ENCODE measurements at regions not wholly inside any gene's neighbourhood (a gene's known extent, or its start where the extent isn't known, plus 50 kb on each side); places are given as distances from the start of the nearest gene placed in this dataset.
A peak's percentile ranks its signal among the peaks of the same experiment; 100 is the strongest.
"Not testable (repeated sequence)": the region's sequence is repeated elsewhere in the genome, so short reads cannot be mapped to it uniquely, and the experiment has no call there.

DNA sequence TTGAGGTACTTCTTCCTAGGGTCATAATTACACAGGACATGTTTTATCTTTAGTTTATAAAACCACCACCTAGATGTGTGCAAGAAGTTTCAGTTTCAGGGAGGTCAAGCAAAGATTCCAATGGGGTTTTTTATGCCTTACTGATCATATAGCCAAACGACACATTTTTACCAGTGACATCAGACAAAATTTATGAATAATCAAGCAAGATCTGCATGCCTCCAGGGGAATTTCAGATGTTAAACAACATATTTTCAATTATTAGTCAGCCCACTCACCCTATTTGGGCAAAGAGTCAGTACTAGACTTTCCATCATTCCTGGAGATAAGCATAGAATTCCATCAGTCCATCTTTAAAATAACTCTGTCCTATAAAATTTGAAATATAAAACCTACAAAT is 867.4 kb downstream of the KCNT2 start:
- DNase-seq: no peak

DNA sequence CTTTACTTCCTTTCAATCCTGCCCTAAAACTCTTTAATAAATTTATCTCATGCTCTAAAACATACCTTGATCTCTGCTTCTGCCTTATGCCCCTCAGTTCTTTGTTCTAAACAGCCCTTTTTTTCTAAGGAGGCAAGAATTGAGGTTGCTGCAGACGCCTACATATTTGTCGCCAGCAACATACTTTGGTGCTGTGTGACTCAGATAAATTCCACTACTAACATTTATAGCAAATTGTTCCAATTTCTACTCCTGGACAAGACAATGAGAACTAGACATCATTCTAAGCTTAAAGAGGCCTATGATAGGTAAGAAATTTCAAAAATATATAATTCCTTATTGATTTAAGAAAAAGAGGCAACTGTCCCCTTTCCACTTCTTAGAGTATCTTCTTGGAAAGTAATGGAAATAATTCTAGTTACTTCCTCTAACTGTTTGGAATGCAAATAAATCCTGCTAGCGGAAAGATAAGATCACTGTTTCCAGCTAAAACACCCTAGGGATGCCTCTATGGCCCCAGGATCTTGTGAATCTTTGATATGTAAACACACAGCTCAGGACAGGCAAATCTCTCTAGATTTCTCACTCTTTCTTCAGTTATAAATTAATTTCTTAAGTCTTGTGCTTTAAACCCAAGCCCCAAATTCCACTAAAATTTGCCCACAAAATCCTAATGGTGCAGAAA is 869.1 kb downstream of the KCNT2 start:
- DNase-seq: no peak

DNA sequence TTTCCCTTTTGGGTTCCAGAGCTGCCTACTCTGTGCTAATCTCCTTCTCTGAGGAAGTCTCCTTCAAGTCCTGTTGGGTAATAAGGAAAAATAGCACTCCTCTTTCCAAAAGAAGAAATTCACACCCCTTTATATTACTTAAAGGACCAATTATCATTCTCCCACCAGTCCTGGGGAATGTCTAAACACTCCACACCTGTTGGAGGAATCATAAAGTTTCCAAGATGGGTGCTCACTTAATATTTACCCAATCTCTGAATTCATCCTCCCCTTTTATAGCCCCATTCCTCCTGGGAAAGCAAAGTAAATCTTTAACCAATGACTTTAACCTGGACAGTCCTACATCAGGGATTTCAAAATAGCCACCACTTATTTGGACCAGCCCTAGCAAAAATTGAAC is 873.1 kb downstream of the KCNT2 start:
- DNase-seq: no peak

DNA sequence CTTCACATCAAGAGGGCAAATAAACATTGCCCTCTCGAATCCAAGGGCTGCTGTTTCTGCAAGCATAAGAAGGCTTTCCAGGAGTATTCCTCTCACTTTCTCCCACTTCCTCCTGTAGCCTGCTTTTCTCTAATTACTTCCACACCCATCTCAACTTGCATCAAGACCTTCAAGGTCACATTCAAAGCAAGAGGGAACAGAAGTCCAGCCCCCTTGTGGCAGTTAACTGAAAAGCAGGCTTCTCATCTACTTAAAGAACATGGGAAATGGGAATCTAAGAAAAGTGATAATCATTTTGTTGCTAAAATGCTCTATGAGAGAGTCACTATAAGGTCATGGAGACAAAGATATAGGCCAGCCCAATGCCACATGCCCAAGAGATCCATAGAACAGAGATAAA is 874.4 kb downstream of the KCNT2 start:
- DNase-seq: peak; percentile 35

DNA sequence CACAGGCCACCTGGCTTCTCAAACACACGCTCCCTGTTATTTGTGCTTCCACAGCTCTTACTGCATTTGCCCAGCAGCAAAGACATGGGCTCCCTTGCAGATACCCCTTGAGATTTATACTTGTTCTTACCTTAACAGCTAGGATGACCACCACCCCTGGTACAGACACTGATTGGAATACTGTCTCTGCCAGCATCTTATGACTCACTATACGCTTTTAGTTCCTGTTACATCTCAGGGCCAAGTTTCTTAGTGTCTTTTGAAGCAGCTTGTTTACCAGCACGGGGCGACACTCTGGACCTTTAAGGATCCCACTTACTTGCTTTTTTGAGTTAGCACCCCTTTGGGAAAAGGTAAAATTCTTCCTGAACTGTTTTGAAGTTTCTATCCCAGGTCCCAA is 874.8 kb downstream of the KCNT2 start:
- DNase-seq: no peak

DNA sequence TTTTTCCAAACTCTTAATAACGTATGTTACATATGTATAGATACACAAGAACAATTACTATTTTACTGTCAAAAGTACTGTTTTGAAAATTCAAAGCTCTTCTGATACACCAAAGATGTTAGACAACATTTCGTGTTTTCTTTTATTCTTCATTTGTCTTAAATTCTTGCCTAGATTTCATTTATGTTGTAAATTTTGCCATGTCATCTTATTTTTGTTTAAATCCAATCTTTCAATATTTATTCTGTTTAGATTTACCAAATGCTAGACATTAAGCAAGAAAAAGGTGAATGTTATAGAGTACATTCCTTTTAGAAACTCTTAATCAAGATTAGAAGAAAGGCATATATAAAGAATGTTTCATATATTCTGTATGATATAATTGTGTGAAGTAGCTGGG is 876.9 kb downstream of the KCNT2 start:
- DNase-seq: no peak

DNA sequence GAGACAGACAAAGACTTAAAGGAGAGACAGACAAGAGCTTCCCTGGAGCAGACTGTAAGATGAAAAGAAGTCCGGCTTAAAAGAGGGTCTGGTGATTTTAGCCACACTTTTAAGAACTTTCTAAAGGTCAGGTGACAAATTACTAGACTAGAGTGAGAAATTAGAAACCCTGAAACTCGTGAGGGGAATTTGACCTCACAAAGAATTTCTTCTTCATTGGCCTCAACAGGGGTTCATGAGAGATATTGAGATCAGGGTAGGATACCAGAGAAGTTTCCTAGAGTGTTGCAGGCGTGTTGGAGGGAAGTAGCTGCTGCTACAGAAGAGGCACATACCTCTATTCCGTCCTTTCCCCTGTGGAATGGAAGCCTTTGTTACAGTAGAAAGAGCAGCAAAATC is 884.4 kb downstream of the KCNT2 start:
- DNase-seq: no peak

DNA sequence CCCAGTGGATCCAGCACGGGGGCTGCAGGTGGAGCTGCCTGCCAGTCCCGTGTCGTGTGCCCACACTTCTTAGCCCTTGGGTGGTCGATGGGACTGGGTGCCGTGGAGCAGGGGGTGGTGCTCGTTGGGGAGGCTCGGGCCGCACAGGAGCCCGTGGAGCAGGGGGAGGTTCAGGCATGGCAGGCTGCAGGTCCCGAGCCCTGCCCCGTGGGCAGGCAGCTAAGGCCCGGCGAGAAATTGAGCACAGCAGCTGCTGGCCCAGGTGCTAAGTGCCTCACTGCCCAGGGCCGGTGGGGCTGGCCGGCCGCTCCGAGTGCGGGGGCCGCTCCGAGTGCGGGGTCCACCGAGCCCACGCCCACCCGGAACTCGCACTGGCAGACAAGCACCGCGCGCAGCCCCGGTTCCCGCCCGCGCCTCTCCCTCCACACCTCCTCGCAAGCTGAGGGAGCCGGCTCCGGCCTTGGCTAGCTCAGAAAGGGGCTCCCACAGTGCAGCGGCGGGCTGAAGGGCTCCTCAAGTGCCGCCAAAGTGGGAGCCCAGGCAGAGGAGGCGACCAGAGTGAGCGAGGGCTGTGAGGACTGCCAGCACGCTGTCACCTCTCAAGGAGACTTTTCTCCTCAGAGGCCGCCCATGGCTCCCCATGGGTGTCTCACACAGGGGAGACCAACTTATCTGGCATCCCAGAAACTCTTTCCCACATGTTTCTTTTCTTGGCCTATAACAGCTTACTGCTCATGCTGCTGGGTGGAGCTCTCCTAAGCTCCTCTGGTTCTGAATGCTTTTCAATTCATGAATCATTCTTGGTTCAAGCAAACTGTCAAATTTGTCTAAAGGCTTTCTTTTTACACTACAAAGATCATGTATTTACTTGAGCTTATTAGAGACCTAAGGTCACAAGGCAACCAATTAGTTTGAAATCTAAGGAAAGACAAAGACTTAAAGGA is 885.1 kb downstream of the KCNT2 start:
- DNase-seq: not testable (repeated sequence)

DNA sequence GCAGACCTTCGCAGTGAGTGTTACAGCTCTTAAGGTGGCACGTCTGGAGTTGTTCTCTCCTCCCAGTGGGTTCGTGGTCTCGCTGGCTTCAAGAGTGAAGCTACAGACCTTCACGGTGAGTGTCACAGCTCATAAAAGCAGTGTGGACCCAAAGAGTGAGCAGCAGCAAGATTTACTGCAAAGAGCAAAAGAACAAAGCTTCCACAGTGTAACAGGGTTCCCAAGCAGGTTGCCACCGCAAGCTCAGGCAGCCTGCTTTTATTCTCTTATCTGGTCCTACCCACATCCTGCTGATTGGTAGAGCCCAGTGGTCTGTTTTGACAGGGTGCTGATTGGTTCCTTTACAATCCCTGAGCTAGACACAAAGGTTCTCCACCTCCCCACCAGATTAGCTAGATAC is 886.1 kb downstream of the KCNT2 start:
- DNase-seq: not testable (repeated sequence)

DNA sequence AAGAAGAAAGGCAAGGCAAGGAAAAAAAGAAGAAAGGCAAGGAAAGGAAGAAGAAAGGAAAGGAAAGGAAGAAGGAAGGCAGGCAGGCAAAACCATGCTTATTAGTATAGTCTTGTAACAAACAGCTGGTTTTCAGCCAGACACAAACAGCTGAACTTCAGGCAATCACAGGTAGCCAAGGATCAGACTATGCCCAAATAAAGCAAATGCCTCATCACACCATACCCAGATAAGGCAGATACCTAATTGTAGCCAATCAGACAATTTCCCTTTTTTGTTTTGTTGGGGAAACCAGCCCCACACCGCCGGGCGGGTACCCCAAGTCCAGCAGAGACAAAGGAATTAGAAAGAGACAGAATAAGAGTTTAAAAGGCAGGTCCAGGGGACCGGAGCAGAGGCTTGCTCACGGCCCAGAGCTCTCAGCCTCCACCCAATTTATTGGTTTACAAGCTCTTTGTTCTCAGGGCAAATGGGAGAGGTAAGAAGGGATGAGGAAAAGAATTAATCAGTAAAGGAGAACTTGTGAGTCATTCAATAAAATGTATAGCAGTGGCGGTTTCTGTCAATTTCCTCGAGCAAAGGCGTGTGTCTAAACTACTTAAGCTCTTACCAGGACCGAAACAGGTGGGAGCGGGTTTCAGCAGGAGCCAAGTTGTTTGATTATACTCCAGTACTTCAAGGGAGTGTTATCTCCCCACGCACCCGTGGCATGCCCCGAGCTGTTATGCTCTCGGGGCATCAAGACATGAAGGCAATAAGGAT is 886.8 kb downstream of the KCNT2 start:
- no peak for DNase-seq

DNA sequence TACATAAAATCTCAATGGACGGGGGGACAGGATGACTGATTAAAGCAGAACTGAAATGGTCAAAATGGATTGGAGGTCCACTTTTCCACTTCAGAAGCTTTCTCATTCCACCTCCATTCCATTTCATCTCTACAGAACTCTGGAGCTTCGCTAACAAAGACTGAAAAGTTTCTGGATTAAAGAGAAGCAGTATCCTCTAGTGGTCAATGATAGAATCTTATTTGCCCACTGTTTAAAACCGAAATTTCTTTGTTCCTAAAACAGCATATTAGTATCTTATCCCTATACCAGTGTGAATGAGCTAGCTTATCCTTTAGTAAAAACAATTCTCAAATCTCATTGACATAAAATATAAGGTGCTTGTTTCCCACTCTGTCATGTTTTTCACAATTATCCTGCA is 890.6 kb downstream of the KCNT2 start:
- DNase-seq: no peak

DNA sequence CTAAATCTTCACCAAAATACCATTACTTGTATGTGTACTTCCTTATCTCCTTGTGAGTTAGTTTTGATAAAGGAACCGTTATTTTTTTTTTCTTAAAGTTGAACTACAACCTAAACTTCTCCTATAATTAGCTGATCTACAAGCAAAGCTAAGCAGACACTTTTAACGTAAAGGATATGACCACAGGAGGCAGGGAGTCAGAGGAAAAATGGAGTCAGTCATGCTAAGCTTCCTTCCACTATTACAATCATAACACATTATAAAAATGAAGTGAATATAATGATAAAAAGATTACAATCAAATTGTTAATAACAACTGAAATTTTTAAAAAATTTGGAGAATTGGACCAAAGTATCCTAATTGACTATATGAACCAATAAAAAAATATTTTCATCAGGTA is 892.6 kb downstream of the KCNT2 start:
- DNase-seq: no peak

DNA sequence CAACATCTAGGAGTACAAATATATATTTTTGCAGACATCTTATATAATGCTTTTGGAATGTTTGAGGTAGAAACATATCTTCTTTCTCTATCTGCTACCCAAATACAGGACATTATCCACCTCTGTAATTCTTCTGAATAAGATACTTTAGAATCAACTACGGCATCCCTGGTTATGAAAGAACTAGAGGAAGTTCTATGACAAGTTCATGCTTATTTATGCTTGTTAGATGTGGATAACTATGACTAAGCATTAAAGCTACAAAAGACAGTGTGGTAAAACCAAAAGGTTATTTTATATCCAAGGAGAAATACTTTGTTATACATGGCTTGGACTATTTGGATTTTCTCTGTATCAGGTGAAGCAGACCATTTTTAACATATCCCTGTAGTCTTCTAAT is 894.0 kb downstream of the KCNT2 start:
- DNase-seq: no peak

DNA sequence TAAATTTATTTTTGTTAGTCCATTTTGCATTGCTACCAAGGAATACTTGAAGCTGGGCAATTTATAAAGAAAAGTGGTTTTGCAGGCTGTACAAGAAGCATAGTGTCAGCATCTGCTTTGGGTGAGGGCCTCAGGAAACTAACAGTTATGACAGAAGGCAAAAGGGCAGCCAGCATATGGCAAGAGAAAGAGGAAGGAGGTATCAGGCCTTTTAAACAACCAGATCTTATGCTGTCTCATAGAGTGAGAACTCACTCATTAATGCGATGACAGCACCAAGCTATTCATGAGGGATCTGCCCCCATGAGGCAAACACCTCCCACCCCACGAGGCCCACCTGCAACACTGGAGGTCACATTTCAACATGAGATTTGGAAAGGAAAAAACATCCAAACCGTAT is 898.4 kb downstream of the KCNT2 start:
- no peak for DNase-seq

DNA sequence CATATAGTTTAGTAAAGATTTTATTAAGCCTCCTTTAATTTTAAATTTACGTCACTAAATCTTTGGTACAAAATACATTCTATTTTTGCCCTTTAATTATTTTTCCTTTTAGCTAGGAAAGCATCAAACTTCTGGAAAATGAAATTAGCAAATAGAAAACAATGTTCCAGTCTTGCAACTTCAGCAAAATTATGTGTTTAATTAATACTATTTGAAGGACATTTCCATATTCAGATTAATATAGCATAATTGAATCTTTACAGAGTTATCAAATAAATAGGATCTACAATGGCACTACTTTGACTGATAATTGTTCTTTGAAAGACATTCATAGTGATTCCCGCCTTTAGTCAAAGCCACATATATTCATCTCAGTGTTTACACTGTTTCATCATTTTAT is 904.2 kb downstream of the KCNT2 start:
- no peak for DNase-seq

DNA sequence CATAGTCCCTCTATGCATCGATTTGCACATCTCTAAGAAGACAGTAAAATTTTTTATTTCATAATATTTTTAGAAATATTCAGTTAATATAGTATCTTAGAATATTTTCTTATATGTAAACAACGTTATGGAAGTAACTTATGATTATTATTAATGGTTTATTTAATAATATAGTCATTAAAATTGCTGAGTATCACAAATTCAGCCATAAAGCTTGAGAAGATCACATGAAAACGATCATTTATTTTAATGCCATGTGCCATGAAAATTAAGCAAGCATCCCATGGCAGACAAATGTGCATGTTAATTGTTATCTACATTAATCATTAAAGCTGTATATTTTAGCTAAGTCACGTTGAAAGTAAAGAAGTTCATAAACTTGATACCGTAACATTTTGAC is 907.1 kb downstream of the KCNT2 start:
- no peak for DNase-seq

DNA sequence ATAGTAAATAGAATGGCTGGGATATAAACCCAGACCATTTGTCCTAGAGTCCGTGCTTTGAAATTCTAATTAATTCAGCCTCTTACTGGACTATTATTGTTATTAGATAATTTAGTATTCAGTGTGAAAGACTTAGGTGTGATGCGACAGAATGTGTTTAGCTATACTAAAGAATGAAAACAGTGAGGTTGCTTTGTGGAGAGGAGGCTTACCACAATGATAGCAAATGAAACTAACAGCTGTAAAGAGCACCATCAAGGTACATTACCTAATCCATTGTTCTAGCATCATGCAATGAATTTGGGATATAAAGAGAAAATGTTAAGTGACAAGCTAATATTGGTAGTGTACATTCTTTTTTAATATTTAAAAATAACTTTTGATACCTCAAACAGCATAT is 911.1 kb downstream of the KCNT2 start:
- no peak for DNase-seq

DNA sequence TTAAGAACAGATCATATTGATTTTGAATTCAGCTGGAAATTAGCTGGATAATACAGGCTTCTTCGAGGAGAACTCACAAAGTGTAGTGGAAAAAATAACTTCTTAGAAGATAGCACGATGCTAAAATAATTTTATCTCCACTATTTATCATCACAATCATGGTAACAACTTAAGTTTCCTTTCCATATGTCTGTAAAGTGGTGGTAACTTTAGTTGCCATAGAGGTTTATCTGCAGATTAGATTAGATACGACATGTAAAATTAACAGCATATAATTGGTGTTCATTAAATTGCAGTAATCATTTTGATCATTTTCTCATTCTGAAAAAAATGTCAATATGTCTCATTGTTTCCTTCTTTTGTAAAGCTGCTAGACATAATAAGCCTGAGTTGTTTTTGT is 921.5 kb downstream of the KCNT2 start:
- no peak for DNase-seq

DNA sequence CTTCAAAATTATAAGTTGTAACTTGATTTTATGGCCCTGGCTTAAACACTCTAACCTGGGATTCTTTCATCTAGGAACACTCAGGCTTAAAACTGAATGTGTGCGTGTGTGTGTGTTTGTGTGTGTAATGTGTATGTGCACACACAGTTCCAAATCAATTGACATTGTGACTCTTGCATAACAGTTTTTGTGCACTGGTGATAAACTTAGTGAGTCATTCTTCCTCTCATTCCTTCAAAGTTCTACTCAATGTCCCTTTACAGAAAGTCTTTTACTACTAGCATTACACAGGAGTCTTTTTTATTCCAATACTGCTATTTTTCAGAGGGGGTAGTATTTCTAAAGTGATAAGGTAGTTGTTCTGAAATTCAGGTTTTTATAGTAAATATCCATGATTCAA is 943.6 kb downstream of the KCNT2 start:
- DNase-seq: no peak

DNA sequence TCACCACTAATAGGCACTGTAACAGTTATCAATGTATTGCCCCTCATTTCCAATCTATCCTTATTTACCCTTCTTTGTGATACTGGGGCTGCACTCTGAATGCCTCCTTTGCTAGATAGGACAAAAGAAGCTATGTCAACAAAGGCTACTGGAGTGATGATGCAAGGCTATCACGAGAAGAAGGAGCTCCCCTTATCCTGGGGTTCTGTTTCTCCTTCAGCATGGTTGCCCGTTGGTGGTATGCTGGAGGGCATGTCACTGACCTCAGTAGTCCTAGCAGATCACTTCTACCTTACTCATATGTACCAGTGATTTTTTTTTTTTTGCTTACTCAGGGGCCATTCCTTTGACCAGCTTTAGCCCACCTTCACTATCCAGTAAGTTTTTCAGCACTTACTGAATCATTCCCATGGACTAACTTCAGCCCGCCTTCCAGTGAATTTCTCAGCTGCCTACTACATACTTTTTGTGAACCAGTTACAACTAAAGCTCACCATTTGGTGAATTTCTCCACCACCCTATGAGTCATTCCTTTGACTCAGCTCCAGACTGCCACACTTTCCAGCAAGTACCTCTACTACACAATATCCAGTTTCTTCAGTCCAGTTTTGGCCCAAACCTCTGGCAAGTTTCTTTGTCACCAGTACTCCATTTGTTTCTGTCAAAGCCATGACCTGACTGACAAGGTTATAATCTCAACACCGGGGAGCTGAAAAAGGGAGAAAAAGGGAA is 944.5 kb downstream of the KCNT2 start:
- no peak for DNase-seq

DNA sequence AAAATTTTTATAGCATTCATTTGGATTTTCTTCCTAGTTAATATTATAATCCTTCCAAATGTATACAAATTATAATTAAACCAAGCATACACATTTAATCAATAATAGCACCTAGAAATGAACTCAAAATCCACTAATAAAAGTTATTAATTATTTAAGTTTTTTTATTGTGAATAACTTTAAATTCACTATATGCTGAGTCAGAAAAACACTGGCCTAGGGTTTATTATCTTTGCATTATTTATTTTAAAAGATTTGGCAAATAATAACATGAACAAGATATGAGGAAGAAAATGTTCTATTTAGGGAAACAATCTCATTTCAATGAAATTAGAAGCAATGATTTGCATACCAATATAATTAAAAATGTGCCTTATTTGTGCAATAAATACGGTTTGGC is 951.5 kb downstream of the KCNT2 start:
- DNase-seq: no peak

DNA sequence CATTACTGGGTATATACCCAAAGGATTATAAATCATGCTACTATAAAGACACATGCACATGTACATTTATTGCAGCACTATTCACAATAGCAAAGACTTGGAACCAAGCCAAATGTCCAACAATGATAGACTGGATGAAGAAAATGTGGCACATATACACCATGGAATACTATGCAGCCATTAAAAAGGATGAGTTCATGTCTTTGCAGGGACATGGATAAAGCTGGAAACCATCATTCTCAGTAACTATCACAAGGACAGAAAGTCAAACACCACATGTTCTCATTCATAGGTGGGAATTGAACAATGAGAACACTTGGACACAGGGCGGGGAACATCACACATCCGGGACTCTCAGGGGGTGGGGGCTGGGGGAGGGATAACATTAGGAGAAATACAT is 959.4 kb downstream of the KCNT2 start:
- DNase-seq: not testable (repeated sequence)

DNA sequence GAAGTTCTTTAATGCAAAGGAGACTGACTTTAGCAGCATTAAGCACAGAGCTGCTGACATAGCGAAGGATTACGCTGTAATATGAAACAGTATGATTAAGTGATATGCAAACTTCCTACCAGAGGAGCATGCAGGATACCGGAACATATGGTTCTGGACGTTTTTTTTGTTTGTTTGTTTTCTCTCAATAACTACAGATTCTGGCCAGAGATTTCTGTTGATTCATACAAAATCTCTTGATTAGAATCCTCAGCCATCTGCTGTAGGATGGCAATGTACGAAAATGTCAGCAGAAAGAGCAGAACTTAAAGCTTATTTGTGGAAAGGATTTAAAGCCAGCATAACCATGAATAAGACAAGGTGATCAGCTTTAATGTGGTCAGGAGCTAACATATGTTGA is 970.7 kb downstream of the KCNT2 start:
- DNase-seq: no peak

All from hematopoietic multipotent progenitor cell treated with erythropoietin and hydrocortisone succinate and interleukin-3 and kit ligand, for 8 days (in vitro differentiated cells).